GM12865 (cell line): ENCODE measurements at regions not wholly inside any gene's neighbourhood (a gene's known extent, or its start where the extent isn't known, plus 50 kb on each side); places are given as distances from the start of the nearest gene placed in this dataset.
"Not testable (repeated sequence)": the region's sequence is repeated elsewhere in the genome, so short reads cannot be mapped to it uniquely, and the experiment has no call there.

Experiments used
- DNase-seq: peaks from one replicate; pipeline ENCODE4 v3.0.0; 2010; ENCODE audit warnings: low read depth
- H3K4me3 ChIP-seq: 2 replicates; pipeline ENCODE4 v1.5.1; 2011; ENCODE audit warnings: mild to moderate bottlenecking, low read depth, low read length, control low read depth
- TF ChIP-seq, protein P1 (sequence below): IDR thresholded peaks from 2 replicates; pipeline ENCODE4 v1.5.1; 2011; ENCODE audit warnings: low read length, control low read depth, low read depth, inconsistent platforms; ENCODE audit not compliant: insufficient read depth; ENCODE audit errors: missing control alignments

GRCh38 chr12:84134797-84135366 lies 777.7 kb downstream of the SLC6A15 start:
- TF ChIP-seq, protein P1, sequence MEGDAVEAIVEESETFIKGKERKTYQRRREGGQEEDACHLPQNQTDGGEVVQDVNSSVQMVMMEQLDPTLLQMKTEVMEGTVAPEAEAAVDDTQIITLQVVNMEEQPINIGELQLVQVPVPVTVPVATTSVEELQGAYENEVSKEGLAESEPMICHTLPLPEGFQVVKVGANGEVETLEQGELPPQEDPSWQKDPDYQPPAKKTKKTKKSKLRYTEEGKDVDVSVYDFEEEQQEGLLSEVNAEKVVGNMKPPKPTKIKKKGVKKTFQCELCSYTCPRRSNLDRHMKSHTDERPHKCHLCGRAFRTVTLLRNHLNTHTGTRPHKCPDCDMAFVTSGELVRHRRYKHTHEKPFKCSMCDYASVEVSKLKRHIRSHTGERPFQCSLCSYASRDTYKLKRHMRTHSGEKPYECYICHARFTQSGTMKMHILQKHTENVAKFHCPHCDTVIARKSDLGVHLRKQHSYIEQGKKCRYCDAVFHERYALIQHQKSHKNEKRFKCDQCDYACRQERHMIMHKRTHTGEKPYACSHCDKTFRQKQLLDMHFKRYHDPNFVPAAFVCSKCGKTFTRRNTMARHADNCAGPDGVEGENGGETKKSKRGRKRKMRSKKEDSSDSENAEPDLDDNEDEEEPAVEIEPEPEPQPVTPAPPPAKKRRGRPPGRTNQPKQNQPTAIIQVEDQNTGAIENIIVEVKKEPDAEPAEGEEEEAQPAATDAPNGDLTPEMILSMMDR: no peak

GRCh38 chr12:84131076-84131475 lies 781.5 kb downstream of the SLC6A15 start:
- DNase-seq: no peak
- TF ChIP-seq, protein P1: no peak
- no peak overlapping the region for H3K4me3 ChIP-seq

More at GRCh38 chr12:84134797-84135366, 777.7 kb downstream of the SLC6A15 start:
- DNase-seq: no peak
- H3K4me3 ChIP-seq: no peak overlapping the region

DNA sequence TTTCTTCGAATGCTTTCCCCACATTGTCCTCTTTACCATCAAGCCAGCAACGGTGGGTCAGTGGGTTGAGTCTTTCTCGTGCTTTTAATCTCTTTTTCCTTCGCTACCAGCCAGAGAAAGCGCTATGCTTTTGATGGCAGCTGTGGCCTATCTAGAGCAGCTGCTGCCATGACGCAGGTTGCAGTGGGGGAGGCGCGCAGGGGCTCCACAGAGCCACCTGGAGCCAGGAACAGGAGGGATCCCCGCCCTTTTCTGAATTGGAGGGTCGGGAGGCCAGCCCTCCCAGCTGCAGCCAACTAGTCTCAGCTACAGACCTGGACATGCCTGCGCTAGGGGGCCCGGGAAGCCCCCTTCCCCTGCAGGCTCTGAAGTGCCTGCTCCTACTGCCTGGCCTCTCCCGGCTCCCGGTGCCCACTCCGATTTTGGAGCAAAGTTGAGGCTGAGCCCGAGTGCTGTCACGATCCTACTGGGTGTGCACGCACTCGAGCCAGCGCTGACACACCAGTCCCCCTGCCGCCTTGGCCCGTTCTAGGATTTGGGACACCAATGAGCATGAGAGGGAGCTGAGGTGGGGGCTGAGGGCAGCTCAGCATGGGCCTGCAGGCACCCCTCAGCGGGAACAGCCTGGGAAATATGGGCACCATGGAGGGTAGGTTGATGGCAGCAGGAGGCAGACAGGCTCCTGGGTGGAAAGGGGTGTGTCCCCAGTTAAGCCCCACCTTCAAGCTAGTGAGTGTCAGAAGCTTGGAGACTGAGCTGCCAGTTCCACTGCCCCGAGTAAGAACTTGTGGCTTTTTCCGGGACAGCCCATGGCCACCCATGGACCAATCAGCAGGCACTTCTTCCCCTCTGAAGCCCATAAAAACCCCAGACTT lies 784.2 kb downstream of the SLC6A15 start:
- no peak overlapping the region for H3K4me3 ChIP-seq
- DNase-seq: peak; percentile 3
- TF ChIP-seq, protein P1: no peak

GRCh38 chr12:84124211-84124610 lies 788.4 kb downstream of the SLC6A15 start:
- no peak for DNase-seq
- TF ChIP-seq, protein P1: no peak
- H3K4me3 ChIP-seq: no peak overlapping the region

DNA sequence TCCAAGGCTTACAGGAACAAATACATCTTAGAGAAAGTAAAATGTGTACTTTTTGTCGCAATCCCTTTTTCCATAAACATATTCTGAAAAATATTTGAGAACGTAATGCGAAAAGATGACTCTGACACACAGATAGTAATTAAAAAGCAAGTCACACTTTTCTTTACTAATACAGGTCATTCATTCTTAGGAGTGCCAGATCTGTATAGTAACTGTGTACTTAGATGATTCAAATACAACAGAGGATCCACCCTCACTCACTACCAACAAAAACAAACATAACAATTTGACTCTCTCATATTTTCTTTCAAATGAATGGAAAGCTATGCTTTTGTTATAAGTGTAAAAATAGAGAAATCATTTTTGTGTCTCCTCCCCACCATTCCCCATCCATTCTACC lies 795.4 kb downstream of the SLC6A15 start:
- TF ChIP-seq, protein P1: no peak
- H3K4me3 ChIP-seq: no peak overlapping the region
- no peak for DNase-seq

DNA sequence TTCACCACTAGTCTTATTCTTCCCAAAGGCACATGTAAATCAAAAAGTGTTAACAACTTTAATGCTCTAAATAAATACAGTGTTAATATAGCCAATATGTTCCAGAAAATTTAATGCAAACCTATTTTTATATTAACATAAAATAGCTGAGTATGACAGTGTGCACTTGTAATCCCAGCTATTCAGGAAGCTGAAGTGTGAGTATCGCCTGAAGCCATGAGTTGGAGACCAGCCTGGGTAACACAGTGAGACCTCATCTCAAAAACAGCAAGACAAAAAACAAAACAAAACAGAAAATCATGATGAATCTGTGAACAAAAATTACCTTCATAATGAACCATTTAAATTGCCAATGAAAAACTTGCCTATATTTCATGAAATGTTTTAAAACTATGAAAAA lies 798.9 kb downstream of the SLC6A15 start:
- TF ChIP-seq, protein P1: no peak
- DNase-seq: no peak
- H3K4me3 ChIP-seq: no peak overlapping the region

GRCh38 chr12:84103886-84104285 lies 808.7 kb downstream of the SLC6A15 start:
- DNase-seq, H3K4me3 ChIP-seq: not testable (repeated sequence)

DNA sequence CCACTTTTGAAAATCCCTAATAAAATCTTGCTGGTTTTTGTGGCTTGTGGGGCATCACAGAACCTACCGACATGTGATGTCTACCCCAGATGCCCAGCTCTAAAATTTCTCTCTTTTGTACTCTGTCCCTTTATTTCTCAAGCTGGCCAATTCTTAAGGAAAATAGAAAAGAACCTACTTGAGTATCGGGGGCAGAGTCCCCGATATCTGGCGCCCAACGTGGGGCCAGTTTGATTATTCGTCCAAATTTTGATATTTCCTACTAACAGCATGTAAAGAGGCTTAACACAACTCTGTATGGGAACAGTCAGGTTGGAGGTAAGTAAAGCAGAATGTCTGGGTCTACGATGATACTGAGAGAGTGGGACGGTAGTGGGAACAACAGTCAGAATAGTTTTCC lies 810.6 kb downstream of the SLC6A15 start:
- DNase-seq, H3K4me3 ChIP-seq: not testable (repeated sequence)

DNA sequence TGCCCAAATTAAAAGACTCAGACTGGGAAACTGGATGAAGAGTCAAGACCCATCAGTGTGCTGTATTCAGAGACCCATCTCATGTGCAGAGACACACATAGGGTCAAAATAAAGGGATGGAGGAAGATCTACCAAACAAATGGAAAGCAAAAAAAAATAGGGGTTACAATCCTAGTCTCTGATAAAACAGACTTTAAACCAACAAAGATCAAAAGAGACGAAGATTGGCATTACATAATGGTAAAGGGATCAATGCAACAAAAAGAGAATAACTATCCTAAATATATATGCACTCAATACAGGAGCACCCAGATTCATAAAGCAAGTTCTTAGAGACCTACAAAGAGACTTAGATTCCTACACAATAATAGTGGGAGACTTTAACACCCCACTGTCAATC lies 813.0 kb downstream of the SLC6A15 start:
- DNase-seq, H3K4me3 ChIP-seq: not testable (repeated sequence)
